NCI-H446 treated with DMSO at 0.1 percent for 48 hours (cell line): ENCODE measurements at regions not wholly inside any gene's neighbourhood (a gene's known extent, or its start where the extent isn't known, plus 50 kb on each side); places are given as distances from the start of the nearest gene placed in this dataset.
"Not testable (repeated sequence)": the region's sequence is repeated elsewhere in the genome, so short reads cannot be mapped to it uniquely, and the experiment has no call there.

Experiments used
- DNase-seq: peaks from one replicate; lab custom pipeline; 2025; lab: John Stamatoyannopoulos, UW

- DNase-seq, result no peak
Observed at GRCh38 chr7:106345421-106346166, 60.8 kb upstream of the NAMPT start.

DNA sequence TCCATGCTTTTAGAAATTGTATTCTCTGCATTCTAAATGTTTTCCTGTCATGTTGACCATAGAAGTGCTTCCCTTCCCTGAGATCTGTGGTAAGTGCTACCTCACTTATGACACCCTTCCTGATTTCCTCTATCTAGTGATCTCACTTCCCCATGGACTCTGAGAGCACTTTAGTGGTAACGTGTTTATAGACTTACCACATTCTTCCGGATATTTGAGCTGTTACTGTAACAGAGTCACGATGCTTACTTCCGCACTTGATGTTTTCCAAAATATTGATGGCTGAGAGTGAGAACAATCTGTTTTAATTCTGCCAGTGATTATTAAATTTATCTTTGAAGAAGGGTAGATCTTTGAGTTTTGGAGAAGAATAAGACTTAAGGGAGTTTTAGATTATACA lies 60.1 kb upstream of the NAMPT start:
- DNase-seq, result no peak

GRCh38 chr7:106344211-106344610 lies 59.4 kb upstream of the NAMPT start:
- no peak for DNase-seq

- not testable (repeated sequence) for DNase-seq
Observed at GRCh38 chr7:106342049-106342448, 57.3 kb upstream of the NAMPT start.

DNA sequence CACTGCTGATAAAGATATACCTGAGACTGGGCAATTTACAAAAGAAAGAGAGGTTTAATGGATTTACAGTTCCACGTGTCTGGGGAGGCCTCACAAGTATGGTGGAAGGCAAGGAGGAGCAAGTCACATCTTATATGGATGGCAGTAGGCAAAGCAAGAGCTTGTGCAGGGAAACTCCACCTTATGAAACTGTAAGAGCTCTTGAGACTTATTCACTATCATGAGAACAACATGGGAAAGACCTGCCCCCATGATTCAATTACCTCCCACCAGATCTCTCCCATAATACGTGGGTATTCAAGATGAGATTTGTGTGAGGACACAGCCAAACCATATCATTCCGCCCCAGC lies 55.4 kb upstream of the NAMPT start:
- not testable (repeated sequence) for DNase-seq

DNA sequence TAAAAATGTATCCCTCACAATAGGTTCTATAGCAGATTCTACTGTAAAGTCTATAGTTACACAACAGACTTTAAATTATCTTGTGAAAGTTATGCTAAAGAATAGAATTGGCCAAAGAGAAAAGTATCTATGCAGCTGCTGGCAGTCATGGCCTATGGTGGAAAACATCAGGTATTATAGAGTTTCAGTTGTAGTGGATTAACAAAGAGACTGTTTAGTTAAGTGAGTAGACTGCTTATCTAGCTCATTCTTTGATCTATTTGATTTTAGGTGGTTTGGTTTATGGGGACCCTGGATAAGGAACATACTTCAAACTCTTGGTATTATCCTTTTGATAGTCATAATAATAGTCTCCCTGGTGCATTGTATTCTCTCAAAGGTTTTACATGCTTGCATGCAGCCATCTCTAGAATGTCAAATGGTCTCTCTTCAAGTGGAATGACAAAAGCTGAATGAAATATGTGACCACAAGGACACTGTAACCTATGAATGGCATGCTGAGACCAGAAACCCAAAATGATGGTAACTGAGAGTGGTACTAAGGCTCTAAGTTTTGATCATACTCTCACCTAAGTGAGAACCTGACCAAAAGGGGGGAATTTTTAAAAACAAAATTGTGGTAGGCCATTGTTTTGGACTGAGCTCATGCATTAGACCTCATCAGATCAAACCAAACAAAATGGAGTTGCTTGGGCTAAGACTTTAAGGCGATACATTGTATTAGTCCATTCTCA lies 54.9 kb upstream of the NAMPT start:
- no peak for DNase-seq

DNA sequence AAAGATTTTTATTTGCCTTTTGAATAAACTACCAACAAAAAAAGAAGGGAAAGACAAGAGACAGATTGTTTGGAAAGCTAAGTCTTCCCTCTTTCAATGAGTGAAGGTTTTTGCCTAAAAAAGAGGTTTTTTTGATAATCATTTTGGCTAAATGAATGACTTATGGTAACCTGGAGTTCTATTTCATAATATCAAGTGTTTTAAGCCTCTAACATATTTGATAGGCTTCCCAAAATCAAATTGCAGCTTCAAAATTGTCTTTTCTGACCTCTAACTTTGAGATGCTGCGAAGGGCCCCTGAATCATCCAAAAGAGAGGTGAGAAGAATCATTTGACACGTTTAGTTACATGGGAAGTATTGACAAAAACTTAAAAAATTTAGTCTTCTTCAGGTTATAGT lies 53.0 kb upstream of the NAMPT start:
- DNase-seq, result no peak

GRCh38 chr7:106335814-106336213 lies 51.0 kb upstream of the NAMPT start:
- DNase-seq, result no peak
